OCI-LY3 (cell line): ENCODE measurements at regions not wholly inside any gene's neighbourhood (a gene's known extent, or its start where the extent isn't known, plus 50 kb on each side); places are given as distances from the start of the nearest gene placed in this dataset.
"Not testable (repeated sequence)": the region's sequence is repeated elsewhere in the genome, so short reads cannot be mapped to it uniquely, and the experiment has no call there.

Experiments
- H2AFZ ChIP-seq: fragments of 200-600, 300-600 bp; shearing (Covaris generic); 2 replicates; pipeline ENCODE4 v1.6.0; 2014; ENCODE audit warnings: antibody characterized with exemption, low read depth, low read length
- H3K27ac ChIP-seq: fragments of 200-600, 300-600 bp; sonication (generic); 2 replicates; pipeline ENCODE4 v1.5.1; 2014; ENCODE audit warnings: mild to moderate bottlenecking, low read length, moderate library complexity, mixed read lengths
- H3K27me3 ChIP-seq: fragments of 200-600, 300-600 bp; sonication (generic); 2 replicates; pipeline ENCODE4 v1.6.1; 2014; ENCODE audit warnings: low read depth, low read length, mixed read lengths
- H3K36me3 ChIP-seq: fragments of 200-600, 300-600 bp; sonication (generic); replicated peaks from 2 replicates; pipeline ENCODE3; 2014; ENCODE audit warnings: low read depth, low read length, mixed read lengths
- H3K4me1 ChIP-seq: fragments of 300-600, 200-600 bp; sonication (generic); 2 replicates; pipeline ENCODE4 v1.6.1; 2014; ENCODE audit warnings: low read length, mixed read lengths
- H3K4me2 ChIP-seq: fragments of 200-600, 300-600 bp; sonication (generic); 2 replicates; pipeline ENCODE4 v1.6.1; 2014; ENCODE audit warnings: low read length, mixed read lengths
- H3K4me3 ChIP-seq: fragments of 300-600, 200-600 bp; sonication (generic); 2 replicates; pipeline ENCODE4 v1.5.1; 2014; ENCODE audit warnings: antibody characterized with exemption, mild to moderate bottlenecking, low read length, moderate library complexity
- H3K79me2 ChIP-seq: fragments of 300-600, 200-600 bp; shearing (Covaris generic); 2 replicates; pipeline ENCODE4 v1.6.1; 2014; ENCODE audit warnings: mild to moderate bottlenecking, low read length, mixed read lengths
- H3K9ac ChIP-seq: fragments of 300-600, 200-600 bp; shearing (Covaris generic); 2 replicates; pipeline ENCODE4 v1.6.0; 2014; ENCODE audit warnings: mild to moderate bottlenecking, low read length, moderate library complexity
- H3K9me3 ChIP-seq: fragments of 200-600, 300-600 bp; shearing (Covaris generic); 2 replicates; pipeline ENCODE4 v1.6.1; 2014; ENCODE audit warnings: low read length, mixed read lengths; ENCODE audit not compliant: insufficient read depth
- H4K20me1 ChIP-seq: fragments of 200-600, 300-600 bp; sonication (generic); 2 replicates; pipeline ENCODE4 v1.6.1; 2016; ENCODE audit warnings: low read length, mixed read lengths; ENCODE audit not compliant: insufficient read depth
- EZH2phosphoT487 ChIP-seq: fragments of 200-600 bp; shearing (Covaris generic); IDR thresholded peaks from 2 replicates; pipeline ENCODE4 v1.6.1; 2018; ENCODE audit warnings: antibody characterized with exemption, mixed run types, low read depth
- TF ChIP-seq, protein P1 (sequence below): fragments of 200-600, 300-600 bp; sonication (generic); IDR thresholded peaks from 2 replicates; pipeline ENCODE4 v1.5.1; 2014; ENCODE audit warnings: antibody characterized with exemption, low read length, low read depth

DNA sequence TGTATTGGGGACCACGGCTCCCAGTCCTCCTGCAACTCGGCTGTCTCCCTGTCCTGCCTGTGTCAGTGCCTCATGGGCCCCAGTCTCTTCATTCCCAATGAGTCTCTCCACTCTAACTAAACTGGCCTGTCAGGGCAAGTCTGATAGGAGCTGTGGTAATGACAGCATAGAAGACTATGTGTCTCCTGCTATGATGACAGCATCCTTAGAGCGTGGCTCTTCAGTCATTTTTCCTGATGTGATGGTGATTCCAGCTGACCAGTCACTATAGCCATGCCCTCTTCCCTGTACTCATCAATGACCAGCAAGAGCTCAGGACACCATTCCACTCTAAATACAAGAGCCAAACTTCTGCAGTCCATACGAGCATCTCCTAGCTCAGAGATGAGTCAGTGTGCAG, 339.8 kb downstream of the PCNX1 start:
- no peak overlapping the region for H2AFZ ChIP-seq
- H3K4me3 ChIP-seq = no peak overlapping the region
- no peak overlapping the region for H3K9ac ChIP-seq
- H3K27me3 ChIP-seq = no peaks in the 10 kb centered on the region
- no peak overlapping the region for H3K4me2 ChIP-seq
- TF ChIP-seq, protein P1, sequence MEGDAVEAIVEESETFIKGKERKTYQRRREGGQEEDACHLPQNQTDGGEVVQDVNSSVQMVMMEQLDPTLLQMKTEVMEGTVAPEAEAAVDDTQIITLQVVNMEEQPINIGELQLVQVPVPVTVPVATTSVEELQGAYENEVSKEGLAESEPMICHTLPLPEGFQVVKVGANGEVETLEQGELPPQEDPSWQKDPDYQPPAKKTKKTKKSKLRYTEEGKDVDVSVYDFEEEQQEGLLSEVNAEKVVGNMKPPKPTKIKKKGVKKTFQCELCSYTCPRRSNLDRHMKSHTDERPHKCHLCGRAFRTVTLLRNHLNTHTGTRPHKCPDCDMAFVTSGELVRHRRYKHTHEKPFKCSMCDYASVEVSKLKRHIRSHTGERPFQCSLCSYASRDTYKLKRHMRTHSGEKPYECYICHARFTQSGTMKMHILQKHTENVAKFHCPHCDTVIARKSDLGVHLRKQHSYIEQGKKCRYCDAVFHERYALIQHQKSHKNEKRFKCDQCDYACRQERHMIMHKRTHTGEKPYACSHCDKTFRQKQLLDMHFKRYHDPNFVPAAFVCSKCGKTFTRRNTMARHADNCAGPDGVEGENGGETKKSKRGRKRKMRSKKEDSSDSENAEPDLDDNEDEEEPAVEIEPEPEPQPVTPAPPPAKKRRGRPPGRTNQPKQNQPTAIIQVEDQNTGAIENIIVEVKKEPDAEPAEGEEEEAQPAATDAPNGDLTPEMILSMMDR = no peak
- no peak for TF ChIP-seq EZH2phosphoT487
- no peaks in the 10 kb centered on the region for H3K9me3 ChIP-seq
- no peaks in the 10 kb centered on the region for H3K36me3 ChIP-seq
- no peaks in the 10 kb centered on the region for H3K79me2 ChIP-seq
- H3K4me1 ChIP-seq = no peaks in the 10 kb centered on the region
- no peak overlapping the region for H3K27ac ChIP-seq
- H4K20me1 ChIP-seq = no peaks in the 10 kb centered on the region

DNA sequence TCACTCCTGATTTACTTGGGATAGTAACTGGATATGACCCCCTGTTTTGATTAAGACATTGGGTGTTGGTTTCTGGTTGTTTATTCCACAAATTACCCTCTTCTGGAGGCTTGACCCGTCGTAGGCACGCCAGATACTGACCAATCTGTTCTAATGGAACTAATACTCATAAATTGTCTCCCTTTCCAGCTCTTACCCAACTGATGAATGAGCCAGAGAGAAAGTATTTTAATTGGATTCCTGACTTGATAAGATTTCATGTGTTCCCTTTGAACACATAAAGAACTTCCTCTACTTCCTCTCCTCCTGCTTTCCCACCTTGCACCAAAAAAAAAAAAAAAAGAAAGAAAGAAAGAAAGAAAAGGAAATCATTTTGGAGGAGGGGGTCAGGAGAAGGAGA, 340.9 kb downstream of the PCNX1 start:
- no peak for TF ChIP-seq EZH2phosphoT487
- TF ChIP-seq, protein P1 = no peak
- no peaks in the 10 kb centered on the region for H3K79me2 ChIP-seq
- H3K4me2 ChIP-seq = no peak overlapping the region
- no peak overlapping the region for H3K9ac ChIP-seq
- H3K4me1 ChIP-seq = no peaks in the 10 kb centered on the region
- no peaks in the 10 kb centered on the region for H4K20me1 ChIP-seq
- no peak overlapping the region for H3K4me3 ChIP-seq
- no peaks in the 10 kb centered on the region for H3K27me3 ChIP-seq
- no peak overlapping the region for H2AFZ ChIP-seq
- H3K27ac ChIP-seq = no peak overlapping the region
- H3K9me3 ChIP-seq = no peaks in the 10 kb centered on the region
- H3K36me3 ChIP-seq = no peaks in the 10 kb centered on the region

DNA sequence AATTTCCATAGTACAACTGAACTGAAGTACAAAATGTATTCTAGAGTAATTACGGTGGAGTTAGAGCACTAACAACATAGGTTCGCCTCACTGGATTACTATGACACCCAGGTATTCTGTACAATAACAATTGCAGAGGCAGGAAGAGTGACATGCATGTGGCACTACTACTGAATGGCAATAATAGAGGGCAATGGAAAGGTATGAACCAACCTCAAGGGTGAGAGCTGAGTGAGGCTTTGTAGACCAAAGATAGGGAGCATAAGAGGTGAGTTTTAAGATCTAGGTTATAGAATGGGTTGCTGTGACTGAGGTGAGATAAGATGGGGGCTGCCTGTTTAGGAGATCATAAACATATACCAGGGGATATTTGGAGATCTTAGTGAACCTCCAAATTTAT, 343.1 kb downstream of the PCNX1 start:
- no peak overlapping the region for H2AFZ ChIP-seq
- H3K27me3 ChIP-seq = no peaks in the 10 kb centered on the region
- no peaks in the 10 kb centered on the region for H3K9me3 ChIP-seq
- H3K9ac ChIP-seq = no peak overlapping the region
- H3K27ac ChIP-seq = no peak overlapping the region
- H4K20me1 ChIP-seq = no peaks in the 10 kb centered on the region
- no peaks in the 10 kb centered on the region for H3K36me3 ChIP-seq
- H3K4me1 ChIP-seq = no peaks in the 10 kb centered on the region
- TF ChIP-seq, protein P1 = no peak
- TF ChIP-seq EZH2phosphoT487 = no peak
- no peak overlapping the region for H3K4me3 ChIP-seq
- H3K79me2 ChIP-seq = no peaks in the 10 kb centered on the region
- no peak overlapping the region for H3K4me2 ChIP-seq

DNA sequence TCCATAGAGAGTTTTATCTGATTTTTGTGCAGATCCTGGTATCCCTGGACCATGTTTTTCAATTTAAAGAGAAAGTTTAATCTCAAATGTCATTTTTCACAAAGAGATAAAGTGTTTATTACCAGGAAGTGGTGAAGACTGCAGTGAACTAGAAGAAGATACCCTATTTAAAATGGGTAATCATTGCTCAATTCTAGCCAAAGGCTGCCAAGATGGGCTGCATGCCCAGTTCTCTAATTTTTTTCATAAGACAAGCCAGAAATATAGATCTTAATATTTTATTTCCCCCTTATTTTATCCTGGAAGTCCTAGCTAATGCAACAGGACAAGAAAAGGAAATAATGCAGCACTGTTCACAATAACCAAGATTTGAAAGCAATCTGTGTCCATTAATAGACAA, 343.5 kb downstream of the PCNX1 start:
- Histone ChIP-seq H3K9me3 (no peaks in the 10 kb centered on the region), H3K9ac (no peak overlapping the region), H3K36me3 (no peaks in the 10 kb centered on the region), H3K4me3 (no peak overlapping the region), H3K27me3 (no peaks in the 10 kb centered on the region), H4K20me1 (no peaks in the 10 kb centered on the region), H3K4me1 (no peaks in the 10 kb centered on the region), H3K79me2 (no peaks in the 10 kb centered on the region), H3K27ac (no peak overlapping the region), H2AFZ (no peak overlapping the region), H3K4me2 (no peak overlapping the region)
- TF ChIP-seq EZH2phosphoT487 = no peak
- TF ChIP-seq, protein P1 = no peak

DNA sequence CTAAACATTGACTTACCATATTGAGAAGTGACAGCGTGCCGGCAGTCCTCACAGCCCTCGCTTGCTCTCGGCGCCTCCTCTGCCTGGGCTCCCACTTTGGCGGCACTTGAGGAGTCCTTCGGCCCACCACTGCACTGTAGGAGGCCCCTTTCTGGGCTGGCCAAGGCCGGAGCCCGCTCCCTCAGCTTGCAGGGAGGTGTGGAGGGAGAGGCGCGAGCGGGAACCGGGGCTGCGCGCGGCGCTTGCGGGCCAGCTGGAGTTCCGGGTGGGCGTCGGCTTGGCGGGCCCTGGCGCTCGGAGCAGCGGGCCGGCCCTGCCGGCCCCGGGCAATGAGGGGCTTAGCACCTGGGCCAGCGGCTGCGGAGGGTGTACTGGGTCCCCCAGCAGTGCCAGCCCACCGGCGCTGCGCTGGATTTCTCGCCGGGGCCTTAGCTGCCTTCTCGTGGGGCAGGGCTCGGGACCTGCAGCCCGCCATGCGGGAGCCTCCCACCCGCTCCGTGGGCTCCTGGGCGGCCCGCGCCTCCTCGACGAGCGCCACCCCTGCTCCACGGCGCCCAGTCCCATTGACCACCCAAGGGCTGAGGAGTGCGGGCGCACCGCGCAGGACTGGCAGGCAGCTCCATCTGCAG, 346.9 kb downstream of the PCNX1 start:
- H4K20me1 ChIP-seq, H3K9ac ChIP-seq, H3K4me1 ChIP-seq, H3K4me2 ChIP-seq, H2AFZ ChIP-seq, H3K79me2 ChIP-seq, H3K36me3 ChIP-seq, H3K9me3 ChIP-seq, H3K27ac ChIP-seq, H3K4me3 ChIP-seq, H3K27me3 ChIP-seq: not testable (repeated sequence)
